HepG2 (cell line): ENCODE measurements at regions not wholly inside any gene's neighbourhood (a gene's known extent, or its start where the extent isn't known, plus 50 kb on each side); places are given as distances from the start of the nearest gene placed in this dataset.
A peak's percentile ranks its signal among the peaks of the same experiment; 100 is the strongest.

Experiments
- ATAC-seq: fragments of 200-7000 bp; cut with Tn5 transposase; 3 replicates; pipeline ENCODE4 v1.9.1; 2020; ENCODE audit warnings: mild to moderate bottlenecking, moderate library complexity
- BruUV-seq: library from RNA; stranded (reverse); fragments of 400-500 nt; replicated peaks from 2 replicates; lab custom pipeline; 2021; lab: Mats Ljungman, UMichigan
- CTCF ChIA-PET: fragments of 300-600 bp; formaldehyde crosslinking; extraction: SDS; loops from one replicate; lab custom pipeline; 2021; ENCODE audit warnings: low total read pairs, inconsistent platforms, low intra/inter-chr PET ratio; lab: Yijun Ruan, JAX
- POLR2A ChIA-PET: fragments of 350-600 bp; sonication (Branson Sonifier 250); formaldehyde crosslinking; loops from one replicate; lab custom pipeline; 2020; ENCODE audit warnings: antibody characterized with exemption, inconsistent platforms; lab: Yijun Ruan, JAX
- DNase-seq: peaks from one replicate; pipeline ENCODE4 v3.0.0-alpha.2; 2015; ENCODE audit warnings: low spot score
- FAIRE-seq: peaks from 3 replicates; lab custom pipeline; 2011; peaks lifted over from hg19 to GRCh38; lab: Jason Lieb, UNC
- H2AFZ ChIP-seq: one replicate; pipeline ENCODE4 v1.6.1; 2011; ENCODE audit warnings: low read length, inconsistent platforms
- H3K27ac ChIP-seq: fragments of 300-600 bp; 3 replicates; pipeline ENCODE4 v1.8.0; 2011; ENCODE audit warnings: mixed run types, mild to moderate bottlenecking, mixed read lengths, low read length, inconsistent platforms; ENCODE audit not compliant: insufficient read depth; ENCODE audit errors: extremely low read length
- H3K27me3 ChIP-seq, 2 experiments: fragments of 200-600 bp in 1 of 2; 2 replicates in 1 of 2; 3 replicates in 1 of 2; pipeline versions ENCODE4 v1.6.0 to v1.8.0; 2011; ENCODE audit warnings: low read length in 2 of 2, mild to moderate bottlenecking in 2 of 2, moderate library complexity in 2 of 2, inconsistent platforms in 1 of 2; ENCODE audit not compliant: insufficient read depth in 2 of 2, control insufficient read depth in 1 of 2
- H3K36me3 ChIP-seq, 2 experiments: fragments of 200-600 bp in 1 of 2; replicated peaks in 1 of 2; 2 replicates in 1 of 2; 3 replicates in 1 of 2; pipeline versions ENCODE4 v1.5.1 to v1.8.0; 2011; ENCODE audit warnings: low read length in 2 of 2, inconsistent platforms in 1 of 2; ENCODE audit not compliant: insufficient read depth in 2 of 2, control insufficient read depth in 1 of 2
- H3K4me1 ChIP-seq: 2 replicates; pipeline ENCODE4 v1.5.1; 2012; ENCODE audit warnings: low read length, inconsistent platforms; ENCODE audit not compliant: insufficient read depth
- H3K4me2 ChIP-seq: 2 replicates; pipeline ENCODE4 v1.6.0; 2011; ENCODE audit warnings: low read depth, low read length, inconsistent platforms
- H3K4me3 ChIP-seq, 3 experiments: fragments of 200-600 bp in 1 of 3; sonication (generic), shearing (Covaris generic) in 1 of 3; replicated peaks in 1 of 3; 2 replicates each; pipeline ENCODE4 v1.5.1; 2011 to 2016; ENCODE audit warnings: low read length in 3 of 3, inconsistent platforms in 2 of 3, low read depth in 2 of 3, mild to moderate bottlenecking in 2 of 3, control low read depth in 1 of 3, mixed read lengths in 1 of 3; ENCODE audit not compliant: insufficient read depth in 1 of 3
- H3K79me2 ChIP-seq: one replicate; pipeline ENCODE4 v1.6.1; 2011; ENCODE audit warnings: low read length, inconsistent platforms; ENCODE audit not compliant: insufficient read depth
- H3K9ac ChIP-seq: 2 replicates; pipeline ENCODE4 v1.6.0; 2011; ENCODE audit warnings: mild to moderate bottlenecking, low read depth, low read length, inconsistent platforms; ENCODE audit not compliant: insufficient read depth
- H3K9me3 ChIP-seq: 2 replicates; pipeline ENCODE4 v1.5.1; 2012; ENCODE audit warnings: mild to moderate bottlenecking, low read length
- H4K20me1 ChIP-seq: 2 replicates; pipeline ENCODE4 v1.6.0; 2011; ENCODE audit warnings: inconsistent platforms, mild to moderate bottlenecking, low read length, moderate library complexity; ENCODE audit not compliant: insufficient read depth
- CEBPB ChIP-seq: IDR thresholded peaks from 2 replicates; pipeline ENCODE4 v1.6.1; 2011; ENCODE audit warnings: low read depth, low read length, improper control_type of control experiment, borderline replicate concordance
- ETV5 ChIP-seq: IDR thresholded peaks from 2 replicates; pipeline ENCODE4 v1.6.1; 2018; ENCODE audit warnings: missing biosample characterization, missing genetic modification reagents, inconsistent platforms, borderline replicate concordance
- FOSL2 ChIP-seq: sonication (generic); formaldehyde crosslinking; IDR thresholded peaks from 2 replicates; pipeline ENCODE4 v1.4.0; 2020; ENCODE audit warnings: missing genetic modification reagents
- HNF4G ChIP-seq, 2 experiments: sonication (generic) in 1 of 2; formaldehyde crosslinking in 1 of 2; IDR thresholded peaks; 2 replicates each; pipeline versions ENCODE4 v1.4.0 to v1.6.1; 2011 to 2020; ENCODE audit warnings: borderline replicate concordance in 2 of 2, low read depth in 2 of 2, mild to moderate bottlenecking in 2 of 2, low read length in 1 of 2, missing genetic modification reagents in 1 of 2, moderate library complexity in 1 of 2
- ZNF34 ChIP-seq: sonication (generic); formaldehyde crosslinking; IDR thresholded peaks from 2 replicates; pipeline ENCODE4 v1.4.0; 2020; ENCODE audit warnings: mild to moderate bottlenecking, missing genetic modification reagents, borderline replicate concordance
- ZNF451 ChIP-seq: sonication (generic); formaldehyde crosslinking; IDR thresholded peaks from 2 replicates; pipeline ENCODE4 v1.5.0; 2020; ENCODE audit warnings: mild to moderate bottlenecking, missing genetic modification reagents
- WGBS: methylation state at CpG from one replicate; pipeline ENCODE4 v1.1.6; 2017; ENCODE audit warnings: low lambda C conversion rate; 5-methylcytosine and 5-hydroxymethylcytosine counted together
- in situ Hi-C: cut with HindIII; loops from 2 replicates; pipeline ENCODE4 v1.10.0; 2017; ENCODE audit warnings: low pct_unique_long_range_greater_than_20kb; ENCODE audit not compliant: extremely low pct_ligation_motif_present
- intact Hi-C: fragments of 100-400 bp; cut with micrococcal nuclease; formaldehyde crosslinking; loops from one replicate; pipeline ENCODE4 v1.10.0; 2022; ENCODE audit not compliant: unreplicated experiment
- TF ChIP-seq, protein P1 (sequence below): sonication (generic); formaldehyde crosslinking; IDR thresholded peaks from 2 replicates; pipeline ENCODE4 v1.5.1; 2020; ENCODE audit warnings: mild to moderate bottlenecking, missing genetic modification reagents
- TF ChIP-seq, protein P2 (sequence below): IDR thresholded peaks from 2 replicates; pipeline ENCODE4 v1.6.1; 2016; ENCODE audit warnings: low read depth, borderline replicate concordance
- TF ChIP-seq, protein P3 (sequence below): sonication (generic); formaldehyde crosslinking; conservative IDR thresholded peaks from 2 replicates; pipeline ENCODE4 v1.5.0; 2020; ENCODE audit warnings: missing genetic modification reagents

DNA sequence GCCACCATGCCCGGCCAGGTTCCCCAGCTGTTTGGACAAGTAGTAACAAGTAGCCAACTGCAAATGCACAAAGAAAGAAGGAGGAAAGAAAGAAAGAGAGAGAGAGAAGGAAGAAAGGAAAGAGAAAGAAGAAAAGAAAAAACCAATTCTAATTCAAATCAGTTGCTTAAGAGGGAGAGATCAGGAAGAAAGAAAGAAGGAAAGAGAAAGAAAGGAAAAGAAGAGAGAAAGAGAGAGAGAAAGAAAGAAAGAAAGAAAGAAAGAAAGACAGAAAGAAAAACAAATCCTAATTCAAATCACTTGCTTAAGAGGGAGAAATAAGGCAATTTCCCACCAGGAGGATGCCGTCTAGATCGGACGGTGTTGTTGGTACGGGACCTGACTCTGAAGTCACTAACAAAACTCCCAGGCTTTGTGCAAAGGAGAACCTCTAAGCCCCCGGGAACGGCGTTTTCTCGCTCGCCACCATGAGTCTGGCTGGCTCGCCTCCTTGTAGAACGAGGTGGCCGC is 95.5 kb upstream of the PPP2R3B start (continued):
- no peak for TF ChIP-seq HNF4G (IDR thresholded peaks at IDR 0.05; ENCODE audit: borderline replicate concordance, low read depth, low read length)
- no peak for TF ChIP-seq HNF4G (CRISPR knock-in tag; IDR thresholded peaks at IDR 0.05; ENCODE audit: borderline replicate concordance, low read depth)
- TF ChIP-seq ZNF34, result no peak
- TF ChIP-seq, protein P1, sequence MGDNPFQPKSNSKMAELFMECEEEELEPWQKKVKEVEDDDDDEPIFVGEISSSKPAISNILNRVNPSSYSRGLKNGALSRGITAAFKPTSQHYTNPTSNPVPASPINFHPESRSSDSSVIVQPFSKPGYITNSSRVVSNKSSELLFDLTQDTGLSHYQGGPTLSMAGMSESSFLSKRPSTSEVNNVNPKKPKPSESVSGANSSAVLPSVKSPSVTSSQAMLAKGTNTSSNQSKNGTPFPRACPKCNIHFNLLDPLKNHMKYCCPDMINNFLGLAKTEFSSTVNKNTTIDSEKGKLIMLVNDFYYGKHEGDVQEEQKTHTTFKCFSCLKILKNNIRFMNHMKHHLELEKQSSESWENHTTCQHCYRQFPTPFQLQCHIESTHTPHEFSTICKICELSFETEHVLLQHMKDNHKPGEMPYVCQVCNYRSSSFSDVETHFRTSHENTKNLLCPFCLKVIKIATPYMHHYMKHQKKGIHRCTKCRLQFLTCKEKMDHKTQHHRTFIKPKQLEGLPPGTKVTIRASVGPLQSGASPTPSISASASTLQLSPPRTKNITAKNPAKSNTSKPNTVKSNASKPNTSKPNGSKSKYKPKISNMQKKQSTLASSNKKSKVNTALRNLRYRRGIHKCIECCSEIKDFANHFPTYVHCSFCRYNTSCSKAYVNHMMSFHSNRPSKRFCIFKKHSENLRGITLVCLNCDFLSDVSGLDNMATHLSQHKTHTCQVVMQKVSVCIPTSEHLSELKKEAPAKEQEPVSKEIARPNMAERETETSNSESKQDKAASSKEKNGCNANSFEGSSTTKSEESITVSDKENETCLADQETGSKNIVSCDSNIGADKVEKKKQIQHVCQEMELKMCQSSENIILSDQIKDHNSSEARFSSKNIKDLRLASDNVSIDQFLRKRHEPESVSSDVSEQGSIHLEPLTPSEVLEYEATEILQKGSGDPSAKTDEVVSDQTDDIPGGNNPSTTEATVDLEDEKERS, result no peak
- TF ChIP-seq, protein P2, sequence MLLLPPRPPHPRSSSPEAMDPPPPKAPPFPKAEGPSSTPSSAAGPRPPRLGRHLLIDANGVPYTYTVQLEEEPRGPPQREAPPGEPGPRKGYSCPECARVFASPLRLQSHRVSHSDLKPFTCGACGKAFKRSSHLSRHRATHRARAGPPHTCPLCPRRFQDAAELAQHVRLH (CRISPR knock-in tag), result no peak
- TF ChIP-seq ETV5 (CRISPR knock-in tag), result no peak
- TF ChIP-seq, protein P3, sequence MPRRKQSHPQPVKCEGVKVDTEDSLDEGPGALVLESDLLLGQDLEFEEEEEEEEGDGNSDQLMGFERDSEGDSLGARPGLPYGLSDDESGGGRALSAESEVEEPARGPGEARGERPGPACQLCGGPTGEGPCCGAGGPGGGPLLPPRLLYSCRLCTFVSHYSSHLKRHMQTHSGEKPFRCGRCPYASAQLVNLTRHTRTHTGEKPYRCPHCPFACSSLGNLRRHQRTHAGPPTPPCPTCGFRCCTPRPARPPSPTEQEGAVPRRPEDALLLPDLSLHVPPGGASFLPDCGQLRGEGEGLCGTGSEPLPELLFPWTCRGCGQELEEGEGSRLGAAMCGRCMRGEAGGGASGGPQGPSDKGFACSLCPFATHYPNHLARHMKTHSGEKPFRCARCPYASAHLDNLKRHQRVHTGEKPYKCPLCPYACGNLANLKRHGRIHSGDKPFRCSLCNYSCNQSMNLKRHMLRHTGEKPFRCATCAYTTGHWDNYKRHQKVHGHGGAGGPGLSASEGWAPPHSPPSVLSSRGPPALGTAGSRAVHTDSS, result no peak
- TF ChIP-seq, all 625 proteins: peak for 0

DNA sequence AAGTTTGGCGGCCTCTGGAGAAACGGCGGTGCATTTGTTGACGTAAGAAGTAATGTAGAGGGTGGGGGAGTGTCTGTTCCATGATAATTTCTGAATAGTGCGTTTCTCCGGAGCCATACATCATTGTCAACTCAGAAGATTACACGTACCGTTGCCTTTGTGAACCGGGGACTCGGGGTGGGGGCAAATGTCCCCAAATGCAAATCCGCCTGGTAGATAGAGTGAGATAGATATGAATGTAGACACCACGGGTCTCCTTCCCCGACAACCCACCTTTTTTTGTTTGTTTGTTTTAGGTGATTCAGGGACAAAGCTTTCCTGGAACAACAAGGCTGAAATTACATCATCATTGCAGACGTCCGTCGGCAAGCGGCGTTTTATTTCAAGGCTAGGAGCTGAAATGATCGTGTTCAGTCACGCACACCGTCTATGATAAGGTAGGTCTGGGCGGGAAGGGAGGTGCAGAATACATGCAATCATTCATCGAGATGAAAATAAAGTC is 96.0 kb upstream of the PPP2R3B start:
- WGBS, result 23% methylated on average over 23 of the region's 23 CpGs
- Histone ChIP-seq H4K20me1 (no peaks in the 10 kb centered on the region), H3K4me1 (no peaks in the 10 kb centered on the region), H2AFZ (no peak overlapping the region), H3K36me3 (no peaks in the 10 kb centered on the region), H3K9me3 (no peaks in the 10 kb centered on the region), H3K4me3 (no peak overlapping the region), H3K4me2 (no peak overlapping the region), H3K9ac (no peak overlapping the region), H3K79me2 (no peaks in the 10 kb centered on the region), H3K27me3 (peaks cover 2 to 21% of the 10 kb centered on the region in 2 experiments; a peak in 2 of 5 replicates), H3K27ac (no peak overlapping the region)
- ATAC-seq (no peak), DNase-seq (no peak), FAIRE-seq (no peak)
- POLR2A ChIA-PET, result no interaction called here
- TF ChIP-seq ZNF451 (CRISPR knock-in tag) (no peak), FOSL2 (CRISPR knock-in tag) (peak; percentile 49), CEBPB (peak; percentile 20; the same call in 1 of the 2 replicates)
- in situ Hi-C loops, result no loop called here
- no TSS peak for BruUV-seq
- CTCF ChIA-PET, result no interaction called here
- intact Hi-C loops, result no loop called here
